ENCODE measurements at regions not wholly inside any gene's neighbourhood (a gene's known extent, or its start where the extent isn't known, plus 50 kb on each side); places are given as distances from the start of the nearest gene placed in this dataset.

- no peak for TF ChIP-seq CTCF (IDR thresholded peaks at IDR 0.05; ENCODE audit: low read depth, low read length)
- no peak overlapping the region for H3K4me3 ChIP-seq (replicated peaks in 1 of 2; ENCODE audit: low read depth in 2 of 2, low read length in 2 of 2)
- no peak for DNase-seq (ENCODE audit: low read depth in 2 of 2)
Measured at GRCh38 chr14:43697003-43697402, 810.1 kb downstream of the FSCB start.

- TF ChIP-seq CTCF (IDR thresholded peaks at IDR 0.05; ENCODE audit: low read depth, low read length), result no peak
- DNase-seq (ENCODE audit: low read depth in 2 of 2), result peak in 1 of 2 donors; percentile 0
- no peak overlapping the region for H3K4me3 ChIP-seq (replicated peaks in 1 of 2; ENCODE audit: low read depth in 2 of 2, low read length in 2 of 2)
Measured at GRCh38 chr14:43692706-43693105, 814.4 kb downstream of the FSCB start.

GRCh38 chr14:43687921-43688320, 819.2 kb downstream of the FSCB start:
- no peak for TF ChIP-seq CTCF (IDR thresholded peaks at IDR 0.05; ENCODE audit: low read depth, low read length)
- DNase-seq (ENCODE audit: low read depth in 2 of 2), result peak; percentile 31 to 64
- no peak overlapping the region for H3K4me3 ChIP-seq (replicated peaks in 1 of 2; ENCODE audit: low read depth in 2 of 2, low read length in 2 of 2)

- no peak overlapping the region for H3K4me3 ChIP-seq (replicated peaks in 1 of 2; ENCODE audit: low read depth in 2 of 2, low read length in 2 of 2)
- no peak for TF ChIP-seq CTCF (IDR thresholded peaks at IDR 0.05; ENCODE audit: low read depth, low read length)
Measured at GRCh38 chr14:43677581-43677980, 829.5 kb downstream of the FSCB start.

GRCh38 chr14:43674273-43674672, 832.8 kb downstream of the FSCB start:
- DNase-seq (ENCODE audit: low read depth in 2 of 2), result no peak
- no peak for TF ChIP-seq CTCF (IDR thresholded peaks at IDR 0.05; ENCODE audit: low read depth, low read length)
- H3K4me3 ChIP-seq (replicated peaks in 1 of 2; ENCODE audit: low read depth in 2 of 2, low read length in 2 of 2), result no peak overlapping the region

More at GRCh38 chr14:43677581-43677980, 829.5 kb downstream of the FSCB start:
- no peak for DNase-seq (ENCODE audit: low read depth in 2 of 2)

GRCh38 chr14:43671716-43672485, 835.2 kb downstream of the FSCB start:
- TF ChIP-seq CTCF (IDR thresholded peaks at IDR 0.05; ENCODE audit: low read depth, low read length), result no peak
- H3K4me3 ChIP-seq (replicated peaks in 1 of 2; ENCODE audit: low read depth in 2 of 2, low read length in 2 of 2), result no peak overlapping the region
- DNase-seq (ENCODE audit: low read depth in 2 of 2), result no peak

- TF ChIP-seq CTCF (IDR thresholded peaks at IDR 0.05; ENCODE audit: low read depth, low read length), result no peak
- DNase-seq (ENCODE audit: low read depth in 2 of 2), result no peak
Measured at GRCh38 chr14:43669355-43669754, 837.7 kb downstream of the FSCB start.

More at GRCh38 chr14:43669355-43669754, 837.7 kb downstream of the FSCB start:
- H3K4me3 ChIP-seq (replicated peaks in 1 of 2; ENCODE audit: low read depth in 2 of 2, low read length in 2 of 2), result no peak overlapping the region
